CD4-positive, alpha-beta T cell (primary cell): ENCODE measurements at regions not wholly inside any gene's neighbourhood (a gene's known extent, or its start where the extent isn't known, plus 50 kb on each side); places are given as distances from the start of the nearest gene placed in this dataset.

Source experiments
- ATAC-seq: fragments of 200-7000 bp; cut with Tn5 transposase; one replicate; pipeline ENCODE4 v1.10.0; 2022; ENCODE audit warnings: mild to moderate bottlenecking; ENCODE audit not compliant: poor library complexity
- CTCF ChIA-PET: fragments of 350-600 bp; sonication (Branson Sonifier 250); formaldehyde crosslinking; loops from one replicate; lab custom pipeline; 2021; ENCODE audit warnings: antibody characterized with exemption, inconsistent platforms; lab: Charles Lee
- POLR2A ChIA-PET: fragments of 350-600 bp; sonication (Branson Sonifier 250); formaldehyde crosslinking; loops from one replicate; lab custom pipeline; 2021; ENCODE audit warnings: antibody characterized with exemption, inconsistent platforms; lab: Charles Lee
- DNase-seq, 14 experiments: peaks; one replicate each; pipeline ENCODE4 v3.0.0-alpha.2; 2013 to 2020; ENCODE audit warnings: mixed read lengths in 2 of 14
- H3K27ac ChIP-seq, 2 donors: one replicate each; pipeline versions ENCODE4 v1.5.1 to v1.7.0; 2013; ENCODE audit warnings: low read length in 2 of 2, low read depth in 1 of 2, mild to moderate bottlenecking in 1 of 2
- H3K27me3 ChIP-seq, 2 experiments: 1 replicate in 1 of 2; 2 replicates in 1 of 2; pipeline versions ENCODE4 v1.6.1 to v1.7.0; 2013; ENCODE audit warnings: low read length in 2 of 2, control low read depth in 1 of 2, mild to moderate bottlenecking in 1 of 2, moderate library complexity in 1 of 2; ENCODE audit not compliant: insufficient read depth in 2 of 2, control insufficient read depth in 1 of 2
- H3K36me3 ChIP-seq: one replicate; pipeline ENCODE4 v1.6.1; 2013; ENCODE audit warnings: low read length, control low read depth; ENCODE audit not compliant: insufficient read depth
- H3K4me1 ChIP-seq: one replicate; pipeline ENCODE4 v1.6.1; 2013; ENCODE audit warnings: low read length, control low read depth; ENCODE audit not compliant: insufficient read depth
- H3K4me3 ChIP-seq: one replicate; pipeline ENCODE4 v1.5.1; 2013; ENCODE audit warnings: mild to moderate bottlenecking, low read length, moderate library complexity
- H3K9me3 ChIP-seq, 2 experiments: 1 replicate in 1 of 2; 2 replicates in 1 of 2; pipeline versions ENCODE4 v1.6.1 to v1.7.0; 2013; ENCODE audit warnings: low read length in 2 of 2, mild to moderate bottlenecking in 2 of 2, control low read depth in 1 of 2, moderate library complexity in 1 of 2; ENCODE audit not compliant: control insufficient read depth in 1 of 2, insufficient read depth in 1 of 2
- H3K27ac Mint-ChIP-seq: one replicate; pipeline ENCODE4 v1.8.0; 2020; ENCODE audit warnings: mixed read lengths
- H3K27me3 Mint-ChIP-seq: one replicate; pipeline ENCODE4 v1.8.0; 2021; ENCODE audit warnings: mixed read lengths
- H3K36me3 Mint-ChIP-seq: one replicate; pipeline ENCODE4 v1.8.0; 2021; ENCODE audit warnings: low read depth, mixed read lengths
- H3K4me1 Mint-ChIP-seq: one replicate; pipeline ENCODE4 v1.8.0; 2021; ENCODE audit warnings: low read depth, mixed read lengths
- H3K4me3 Mint-ChIP-seq: one replicate; pipeline ENCODE4 v1.8.0; 2020; ENCODE audit warnings: mild to moderate bottlenecking, mixed read lengths
- H3K9me3 Mint-ChIP-seq: one replicate; pipeline ENCODE4 v1.8.0; 2020; ENCODE audit warnings: mixed read lengths
- CTCF ChIP-seq: fragments of 200-600 bp; IDR thresholded peaks from one replicate; pipeline ENCODE4 v1.8.0; 2022; ENCODE audit warnings: antibody characterized with exemption, mild to moderate bottlenecking
- intact Hi-C, 2 experiments: fragments of 100-400 bp; cut with DNase I in 1 of 2; cut with micrococcal nuclease in 1 of 2; formaldehyde crosslinking; loops; one replicate each; pipeline versions ENCODE4 v1.15.1 to v1.9.0; 2023 to 2025; cut with DNase I, micrococcal nuclease

- Mint-ChIP-seq H3K4me1 (no peaks in the 10 kb centered on the region), H3K36me3 (no peaks in the 10 kb centered on the region), H3K27me3 (peaks cover 14% of the 10 kb centered on the region), H3K27ac (no peak overlapping the region), H3K9me3 (no peaks in the 10 kb centered on the region), H3K4me3 (no peak overlapping the region)
- no peak overlapping the region for H3K27ac ChIP-seq
- CTCF ChIA-PET: no interaction called here
- H3K36me3 ChIP-seq: no peaks in the 10 kb centered on the region
- H3K27me3 ChIP-seq: no peaks in the 10 kb centered on the region
- no peak overlapping the region for H3K4me3 ChIP-seq
- H3K4me1 ChIP-seq: no peaks in the 10 kb centered on the region
- peaks cover 0 to 7% of the 10 kb centered on the region in 2 experiments for H3K9me3 ChIP-seq
- no peak for TF ChIP-seq CTCF
- DNase-seq (no peak), ATAC-seq (no peak)
- POLR2A ChIA-PET: no interaction called here
- intact Hi-C loops: loop anchor here in 1 of 2 experiments (2.0 kb wide), 1 partner anchor 19 kb away; no protein-coding TSS in a partner anchor
These were observed 75.7 kb upstream of the B3GAT1 start for GRCh38 chr11:134487696-134488095.

GRCh38 chr11:134486704-134487103, 74.7 kb upstream of the B3GAT1 start:
- peaks cover 0 to 7% of the 10 kb centered on the region in 2 experiments for H3K9me3 ChIP-seq
- Mint-ChIP-seq H3K27me3 (peaks cover 14% of the 10 kb centered on the region), H3K4me1 (no peaks in the 10 kb centered on the region), H3K36me3 (no peaks in the 10 kb centered on the region), H3K27ac (no peak overlapping the region), H3K4me3 (no peak overlapping the region), H3K9me3 (no peaks in the 10 kb centered on the region)
- H3K36me3 ChIP-seq: no peaks in the 10 kb centered on the region
- DNase-seq: no peak
- no peaks in the 10 kb centered on the region for H3K27me3 ChIP-seq
- no peak overlapping the region for H3K27ac ChIP-seq
- intact Hi-C loops: loop anchor here in 1 of 2 experiments (2.0 kb wide), 1 partner anchor 20 kb away; no protein-coding TSS in a partner anchor
- ChIA-PET POLR2A (no interaction called here), CTCF (no interaction called here)
- H3K4me1 ChIP-seq: no peaks in the 10 kb centered on the region
- H3K4me3 ChIP-seq: no peak overlapping the region
- no peak for TF ChIP-seq CTCF
- ATAC-seq: no peak

- Mint-ChIP-seq H3K4me3 (no peak overlapping the region), H3K9me3 (no peaks in the 10 kb centered on the region), H3K27ac (no peak overlapping the region), H3K4me1 (no peaks in the 10 kb centered on the region), H3K36me3 (no peaks in the 10 kb centered on the region), H3K27me3 (peaks cover 14% of the 10 kb centered on the region)
- no peak for TF ChIP-seq CTCF
- Histone ChIP-seq H3K27ac (no peak overlapping the region), H3K4me3 (no peak overlapping the region), H3K27me3 (no peaks in the 10 kb centered on the region), H3K36me3 (no peaks in the 10 kb centered on the region), H3K9me3 (peaks cover 0 to 7% of the 10 kb centered on the region in 2 experiments), H3K4me1 (no peaks in the 10 kb centered on the region)
- POLR2A ChIA-PET: no interaction called here
- CTCF ChIA-PET: no interaction called here
- intact Hi-C loops: loop anchor here in 1 of 2 experiments (2.0 kb wide), 1 partner anchor 21 kb away; no protein-coding TSS in a partner anchor
- ATAC-seq (no peak), DNase-seq (no peak)
These were observed 74.1 kb upstream of the B3GAT1 start for GRCh38 chr11:134486106-134486505.
